Endothelial cell (in vitro differentiated cells): ENCODE measurements at regions not wholly inside any gene's neighbourhood (a gene's known extent, or its start where the extent isn't known, plus 50 kb on each side); places are given as distances from the start of the nearest gene placed in this dataset.

Experiments
- DNase-seq: peaks from one replicate; pipeline ENCODE4 v3.0.0; 2021; ENCODE audit warnings: low spot score
- H3K27ac Mint-ChIP-seq: one replicate; pipeline ENCODE4 v1.8.0; 2021; ENCODE audit warnings: mixed read lengths, inconsistent platforms; ENCODE audit not compliant: unreplicated experiment
- H3K27me3 Mint-ChIP-seq: one replicate; pipeline ENCODE4 v1.8.0; 2021; ENCODE audit warnings: mild to moderate bottlenecking, moderate library complexity, mixed read lengths, inconsistent platforms; ENCODE audit not compliant: unreplicated experiment
- H3K36me3 Mint-ChIP-seq: one replicate; pipeline ENCODE4 v1.8.0; 2021; ENCODE audit warnings: mild to moderate bottlenecking, low read depth, mixed read lengths, inconsistent platforms; ENCODE audit not compliant: unreplicated experiment
- H3K4me1 Mint-ChIP-seq: one replicate; pipeline ENCODE4 v1.8.0; 2021; ENCODE audit warnings: mild to moderate bottlenecking, mixed read lengths, inconsistent platforms; ENCODE audit not compliant: unreplicated experiment
- H3K4me3 Mint-ChIP-seq: one replicate; pipeline ENCODE4 v1.8.0; 2021; ENCODE audit warnings: mild to moderate bottlenecking, mixed read lengths, inconsistent platforms; ENCODE audit not compliant: unreplicated experiment
- H3K9me3 Mint-ChIP-seq: one replicate; pipeline ENCODE4 v1.8.0; 2021; ENCODE audit warnings: mixed read lengths, inconsistent platforms; ENCODE audit not compliant: unreplicated experiment
- TF ChIP-seq, protein P1 (sequence below): fragments of 200-600 bp; sonication (generic); IDR thresholded peaks from one replicate; pipeline ENCODE4 v1.5.0; 2021; ENCODE audit warnings: antibody characterized with exemption; ENCODE audit not compliant: unreplicated experiment

- TF ChIP-seq, protein P1, sequence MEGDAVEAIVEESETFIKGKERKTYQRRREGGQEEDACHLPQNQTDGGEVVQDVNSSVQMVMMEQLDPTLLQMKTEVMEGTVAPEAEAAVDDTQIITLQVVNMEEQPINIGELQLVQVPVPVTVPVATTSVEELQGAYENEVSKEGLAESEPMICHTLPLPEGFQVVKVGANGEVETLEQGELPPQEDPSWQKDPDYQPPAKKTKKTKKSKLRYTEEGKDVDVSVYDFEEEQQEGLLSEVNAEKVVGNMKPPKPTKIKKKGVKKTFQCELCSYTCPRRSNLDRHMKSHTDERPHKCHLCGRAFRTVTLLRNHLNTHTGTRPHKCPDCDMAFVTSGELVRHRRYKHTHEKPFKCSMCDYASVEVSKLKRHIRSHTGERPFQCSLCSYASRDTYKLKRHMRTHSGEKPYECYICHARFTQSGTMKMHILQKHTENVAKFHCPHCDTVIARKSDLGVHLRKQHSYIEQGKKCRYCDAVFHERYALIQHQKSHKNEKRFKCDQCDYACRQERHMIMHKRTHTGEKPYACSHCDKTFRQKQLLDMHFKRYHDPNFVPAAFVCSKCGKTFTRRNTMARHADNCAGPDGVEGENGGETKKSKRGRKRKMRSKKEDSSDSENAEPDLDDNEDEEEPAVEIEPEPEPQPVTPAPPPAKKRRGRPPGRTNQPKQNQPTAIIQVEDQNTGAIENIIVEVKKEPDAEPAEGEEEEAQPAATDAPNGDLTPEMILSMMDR: no peak
- DNase-seq: no peak
- peaks cover 6% of the 10 kb centered on the region for H3K27me3 Mint-ChIP-seq
- H3K9me3 Mint-ChIP-seq: no peaks in the 10 kb centered on the region
- no peak overlapping the region for H3K4me3 Mint-ChIP-seq
- H3K27ac Mint-ChIP-seq: no peak overlapping the region
- peaks cover 6% of the 10 kb centered on the region for H3K4me1 Mint-ChIP-seq
- H3K36me3 Mint-ChIP-seq: no peaks in the 10 kb centered on the region
These were observed 131.1 kb downstream of the ENGASE start for GRCh38 chr17:79205688-79206205.

GRCh38 chr17:79204261-79204660, 129.6 kb downstream of the ENGASE start:
- Mint-ChIP-seq H3K9me3 (no peaks in the 10 kb centered on the region), H3K27me3 (peaks cover 6% of the 10 kb centered on the region), H3K4me1 (peaks cover 6% of the 10 kb centered on the region), H3K36me3 (no peaks in the 10 kb centered on the region), H3K4me3 (no peak overlapping the region), H3K27ac (no peak overlapping the region)
- no peak for DNase-seq
- TF ChIP-seq, protein P1: no peak

DNA sequence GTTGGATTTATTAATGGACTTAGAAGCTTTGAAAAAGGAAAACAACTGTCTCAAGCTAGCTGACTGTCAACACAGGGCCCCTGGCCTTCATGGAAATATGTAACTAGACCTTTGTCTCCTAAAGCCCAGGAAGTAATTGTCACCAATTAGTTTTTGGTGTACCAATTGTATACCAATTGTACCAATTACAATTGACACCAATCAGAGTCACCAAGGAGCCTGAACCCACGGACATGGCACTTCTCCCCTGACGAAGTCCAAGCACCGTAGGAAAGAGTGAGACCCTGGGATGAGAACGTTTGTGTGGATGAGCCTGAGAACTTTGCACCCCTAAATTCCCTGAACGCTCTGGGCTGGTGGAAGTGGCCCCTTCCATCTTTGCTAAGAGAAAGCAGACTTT, 129.0 kb downstream of the ENGASE start:
- H3K9me3 Mint-ChIP-seq: no peaks in the 10 kb centered on the region
- no peaks in the 10 kb centered on the region for H3K36me3 Mint-ChIP-seq
- TF ChIP-seq, protein P1: no peak
- H3K4me1 Mint-ChIP-seq: peaks cover 6% of the 10 kb centered on the region
- no peak overlapping the region for H3K27ac Mint-ChIP-seq
- DNase-seq: no peak
- no peak overlapping the region for H3K4me3 Mint-ChIP-seq
- H3K27me3 Mint-ChIP-seq: peaks cover 6% of the 10 kb centered on the region

DNA sequence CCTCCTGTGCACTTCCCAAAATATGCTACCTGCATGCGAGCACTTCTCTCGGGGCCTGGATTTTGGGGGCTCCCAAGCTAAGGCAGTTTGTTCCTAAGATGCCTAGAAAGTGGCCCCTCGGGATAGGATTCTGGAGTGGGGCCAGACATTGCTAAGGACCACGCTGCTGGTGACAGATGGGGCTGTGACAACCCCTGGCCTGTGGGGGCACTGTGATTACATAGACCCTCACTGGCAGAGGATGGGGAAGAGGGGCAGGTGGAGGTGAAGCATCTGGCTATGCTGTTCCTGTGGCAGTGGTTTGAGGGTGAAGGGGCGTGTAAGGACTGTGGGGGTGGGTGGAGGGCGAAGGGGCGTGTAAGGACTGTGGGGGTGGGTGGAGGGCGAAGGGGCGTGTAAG, 128.4 kb downstream of the ENGASE start:
- TF ChIP-seq, protein P1: no peak
- Mint-ChIP-seq H3K4me1 (peaks cover 6% of the 10 kb centered on the region), H3K36me3 (no peaks in the 10 kb centered on the region), H3K9me3 (no peaks in the 10 kb centered on the region), H3K27me3 (peaks cover 6% of the 10 kb centered on the region), H3K4me3 (no peak overlapping the region), H3K27ac (no peak overlapping the region)
- no peak for DNase-seq

- no peak overlapping the region for H3K27ac Mint-ChIP-seq
- H3K4me1 Mint-ChIP-seq: peaks cover under 1% of the 10 kb centered on the region
- H3K4me3 Mint-ChIP-seq: no peak overlapping the region
- H3K36me3 Mint-ChIP-seq: no peaks in the 10 kb centered on the region
- no peaks in the 10 kb centered on the region for H3K9me3 Mint-ChIP-seq
- no peak for DNase-seq
- H3K27me3 Mint-ChIP-seq: peaks cover 4% of the 10 kb centered on the region
- TF ChIP-seq, protein P1: no peak
These were observed 127.9 kb downstream of the ENGASE start for GRCh38 chr17:79202480-79202879.
